DOHH2 (cell line): ENCODE measurements at regions not wholly inside any gene's neighbourhood (a gene's known extent, or its start where the extent isn't known, plus 50 kb on each side); places are given as distances from the start of the nearest gene placed in this dataset.

ENCODE experiments used
- H3F3A ChIP-seq: fragments of 200-600 bp; sonication (generic), shearing (Covaris generic); 2 replicates; pipeline ENCODE4 v1.6.0; 2016; ENCODE audit warnings: antibody characterized with exemption, mild to moderate bottlenecking; ENCODE audit not compliant: control insufficient read depth, insufficient read depth
- H3K27ac ChIP-seq: fragments of 200-600 bp; sonication (generic); 2 replicates; pipeline ENCODE4 v1.5.1; 2014; ENCODE audit warnings: low read depth, mild to moderate bottlenecking, low read length, moderate library complexity
- H3K27me3 ChIP-seq: fragments of 200-600 bp; sonication (generic); 2 replicates; pipeline ENCODE4 v1.6.1; 2014; ENCODE audit warnings: mild to moderate bottlenecking, low read length, mixed read lengths; ENCODE audit not compliant: control insufficient read depth
- H3K36me3 ChIP-seq: fragments of 200-600 bp; sonication (generic); 2 replicates; pipeline ENCODE4 v1.6.1; 2014; ENCODE audit warnings: mild to moderate bottlenecking, low read length, moderate library complexity, mixed read lengths; ENCODE audit not compliant: control insufficient read depth
- H3K4me1 ChIP-seq: fragments of 200-600 bp; sonication (generic); 2 replicates; pipeline ENCODE4 v1.6.1; 2014; ENCODE audit warnings: mild to moderate bottlenecking, low read length, mixed read lengths; ENCODE audit not compliant: control insufficient read depth
- H3K4me2 ChIP-seq: fragments of 200-600 bp; sonication (generic); 2 replicates; pipeline ENCODE4 v1.6.0; 2014; ENCODE audit warnings: mild to moderate bottlenecking, low read length, moderate library complexity
- H3K4me3 ChIP-seq: fragments of 200-600 bp; sonication (generic); 2 replicates; pipeline ENCODE4 v1.5.1; 2014; ENCODE audit warnings: mild to moderate bottlenecking, low read length, mixed read lengths
- H3K79me2 ChIP-seq: fragments of 200-600 bp; sonication (generic); 2 replicates; pipeline ENCODE4 v1.6.1; 2014; ENCODE audit warnings: mild to moderate bottlenecking, low read length, mixed read lengths; ENCODE audit not compliant: control insufficient read depth
- H3K9me2 ChIP-seq: fragments of 200-600 bp; sonication (generic); replicated peaks from 2 replicates; pipeline ENCODE4 v1.6.1; 2014; ENCODE audit warnings: mild to moderate bottlenecking, low read length, mixed read lengths; ENCODE audit not compliant: control insufficient read depth
- H3K9me3 ChIP-seq: fragments of 200-600 bp; sonication (generic); 2 replicates; pipeline ENCODE4 v1.6.1; 2014; ENCODE audit warnings: antibody characterized with exemption, low read length, mixed read lengths; ENCODE audit not compliant: control insufficient read depth, insufficient read depth
- H4K20me1 ChIP-seq: fragments of 200-600 bp; sonication (generic); 2 replicates; pipeline ENCODE4 v1.6.0; 2014; ENCODE audit warnings: low read depth, mild to moderate bottlenecking, antibody characterized with exemption, low read length, moderate library complexity; ENCODE audit not compliant: control insufficient read depth, insufficient read depth
- EZH2phosphoT487 ChIP-seq: fragments of 200-600 bp; sonication (generic); IDR thresholded peaks from 2 replicates; pipeline ENCODE4 v1.6.1; 2017; ENCODE audit warnings: borderline replicate concordance, mild to moderate bottlenecking, antibody characterized with exemption, low read length, moderate library complexity, mixed read lengths
- TF ChIP-seq, protein P1 (sequence below): fragments of 200-600 bp; sonication (generic); IDR thresholded peaks from one replicate; pipeline ENCODE4 v1.5.1; 2014; ENCODE audit warnings: antibody characterized with exemption, mild to moderate bottlenecking, low read depth, low read length; ENCODE audit not compliant: poor library complexity, severe bottlenecking

DNA sequence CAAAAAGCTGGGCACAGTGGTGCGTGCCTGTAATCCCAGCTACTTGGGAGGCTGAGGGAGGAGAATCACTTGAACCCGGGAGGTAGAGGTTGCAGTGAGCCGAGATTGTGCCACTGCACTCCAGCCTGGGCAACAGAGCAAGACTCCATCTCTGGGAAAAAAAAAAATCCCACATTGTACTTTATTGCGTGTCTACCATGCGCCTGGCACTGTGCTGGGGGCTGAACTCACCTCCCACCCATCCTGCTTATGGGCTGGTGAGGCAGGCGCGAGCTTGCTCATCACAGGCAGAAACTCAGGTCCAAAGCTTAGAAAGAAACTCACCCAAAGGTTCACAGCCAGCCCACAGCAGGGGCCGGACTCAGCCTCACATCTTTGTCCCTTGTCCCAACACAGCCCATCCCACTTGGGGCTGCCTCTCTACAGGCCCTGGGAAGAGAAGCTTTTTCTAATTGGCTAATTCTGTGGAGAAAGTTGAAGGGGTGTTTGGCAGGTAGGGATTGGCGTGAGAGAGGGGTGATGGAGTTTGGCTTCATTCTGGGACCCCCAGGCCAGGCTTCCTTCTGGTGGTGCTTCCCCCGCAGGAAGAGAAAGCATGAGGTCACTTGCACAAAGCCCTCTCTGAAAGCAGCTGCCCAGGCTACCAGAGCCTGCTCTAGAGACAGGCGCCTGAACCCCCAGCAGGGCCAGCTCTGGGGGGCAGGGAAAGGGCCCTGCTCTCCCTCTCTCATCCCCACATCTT, 122.6 kb upstream of the SMAD3 start:
- Histone ChIP-seq H4K20me1 (no peaks in the 10 kb centered on the region), H3K9me2 (no peaks in the 10 kb centered on the region), H3K36me3 (no peaks in the 10 kb centered on the region), H3K4me3 (no peak overlapping the region), H3K4me2 (no peak overlapping the region), H3K4me1 (peaks cover 10% of the 10 kb centered on the region), H3K79me2 (no peaks in the 10 kb centered on the region), H3K27me3 (0 out of 2 replicates have a peak, but pooled peaks cover 2% of the 10 kb centered on the region), H3K27ac (no peak overlapping the region), H3F3A (no peaks in the 10 kb centered on the region), H3K9me3 (no peaks in the 10 kb centered on the region)
- TF ChIP-seq, protein P1, sequence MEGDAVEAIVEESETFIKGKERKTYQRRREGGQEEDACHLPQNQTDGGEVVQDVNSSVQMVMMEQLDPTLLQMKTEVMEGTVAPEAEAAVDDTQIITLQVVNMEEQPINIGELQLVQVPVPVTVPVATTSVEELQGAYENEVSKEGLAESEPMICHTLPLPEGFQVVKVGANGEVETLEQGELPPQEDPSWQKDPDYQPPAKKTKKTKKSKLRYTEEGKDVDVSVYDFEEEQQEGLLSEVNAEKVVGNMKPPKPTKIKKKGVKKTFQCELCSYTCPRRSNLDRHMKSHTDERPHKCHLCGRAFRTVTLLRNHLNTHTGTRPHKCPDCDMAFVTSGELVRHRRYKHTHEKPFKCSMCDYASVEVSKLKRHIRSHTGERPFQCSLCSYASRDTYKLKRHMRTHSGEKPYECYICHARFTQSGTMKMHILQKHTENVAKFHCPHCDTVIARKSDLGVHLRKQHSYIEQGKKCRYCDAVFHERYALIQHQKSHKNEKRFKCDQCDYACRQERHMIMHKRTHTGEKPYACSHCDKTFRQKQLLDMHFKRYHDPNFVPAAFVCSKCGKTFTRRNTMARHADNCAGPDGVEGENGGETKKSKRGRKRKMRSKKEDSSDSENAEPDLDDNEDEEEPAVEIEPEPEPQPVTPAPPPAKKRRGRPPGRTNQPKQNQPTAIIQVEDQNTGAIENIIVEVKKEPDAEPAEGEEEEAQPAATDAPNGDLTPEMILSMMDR, result no peak
- no peak for TF ChIP-seq EZH2phosphoT487

DNA sequence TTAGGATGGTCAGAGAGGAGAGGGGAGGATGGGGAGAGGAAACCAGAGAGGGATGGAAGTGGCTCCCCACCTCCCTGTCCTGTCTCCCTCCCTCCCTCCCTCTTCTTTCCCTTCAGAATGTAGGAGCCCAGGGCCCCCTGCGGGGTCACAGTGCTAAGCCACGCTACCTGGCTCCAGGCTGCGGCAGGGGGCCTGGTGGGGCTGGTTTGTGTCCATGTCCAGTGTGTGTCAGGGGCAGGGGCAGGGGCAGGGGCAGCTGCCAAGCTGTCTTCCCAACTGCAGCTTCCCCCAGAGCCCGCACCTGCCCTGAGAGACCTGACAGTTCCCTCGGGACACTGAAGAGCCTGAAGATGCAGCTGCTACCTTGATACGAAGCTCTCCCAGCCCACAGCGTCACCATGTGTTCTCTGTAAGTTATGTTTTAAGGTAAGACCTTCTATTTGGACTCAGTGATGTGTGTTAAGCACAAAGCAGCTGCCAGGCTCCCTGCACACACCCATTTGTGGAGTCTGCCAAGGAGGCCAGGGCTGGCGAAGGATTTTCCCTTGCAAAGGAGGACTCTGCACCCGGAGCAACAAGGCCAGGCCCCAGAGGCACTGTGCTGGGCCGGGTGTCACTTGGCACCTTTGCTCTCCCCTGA, 121.8 kb upstream of the SMAD3 start:
- Histone ChIP-seq H3K9me2 (no peaks in the 10 kb centered on the region), H3K9me3 (no peaks in the 10 kb centered on the region), H3K4me2 (no peak overlapping the region), H3K4me3 (no peak overlapping the region), H3F3A (no peaks in the 10 kb centered on the region), H3K4me1 (peaks cover 10% of the 10 kb centered on the region), H3K79me2 (no peaks in the 10 kb centered on the region), H3K27me3 (0 out of 2 replicates have a peak, but pooled peaks cover 2% of the 10 kb centered on the region), H4K20me1 (no peaks in the 10 kb centered on the region), H3K36me3 (no peaks in the 10 kb centered on the region), H3K27ac (no peak overlapping the region)
- TF ChIP-seq EZH2phosphoT487, result no peak
- TF ChIP-seq, protein P1, result peak; percentile 39

DNA sequence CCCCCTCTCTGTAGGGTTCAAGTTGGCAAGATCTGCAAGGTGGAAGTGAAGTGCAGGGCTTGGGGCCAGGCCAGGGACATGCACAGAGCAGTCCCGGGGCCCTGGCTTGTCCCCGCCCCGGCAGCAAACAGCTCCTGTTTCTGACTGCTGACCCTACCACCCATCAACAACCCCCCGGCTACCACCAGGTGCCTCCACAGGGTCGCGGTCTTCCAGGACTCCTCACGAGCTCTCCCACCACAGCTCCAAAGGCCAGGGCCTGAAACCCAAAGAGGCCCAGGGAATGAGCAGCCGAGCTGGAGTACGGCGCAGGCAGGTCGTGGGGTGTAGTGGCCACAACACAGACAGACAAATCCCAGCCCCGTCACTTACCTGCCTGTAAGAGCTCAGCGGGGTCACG, 121.3 kb upstream of the SMAD3 start:
- no peaks in the 10 kb centered on the region for H3K9me3 ChIP-seq
- no peak overlapping the region for H3K4me2 ChIP-seq
- H3K36me3 ChIP-seq, result no peaks in the 10 kb centered on the region
- H3K27me3 ChIP-seq, result 0 out of 2 replicates have a peak, but pooled peaks cover 2% of the 10 kb centered on the region
- H3K9me2 ChIP-seq, result no peaks in the 10 kb centered on the region
- TF ChIP-seq, protein P1, result no peak
- TF ChIP-seq EZH2phosphoT487, result no peak
- no peaks in the 10 kb centered on the region for H4K20me1 ChIP-seq
- H3K79me2 ChIP-seq, result no peaks in the 10 kb centered on the region
- H3K27ac ChIP-seq, result no peak overlapping the region
- no peak overlapping the region for H3K4me3 ChIP-seq
- peaks cover 10% of the 10 kb centered on the region for H3K4me1 ChIP-seq
- H3F3A ChIP-seq, result no peaks in the 10 kb centered on the region
